ENCODE measurements at regions not wholly inside any gene's neighbourhood (a gene's known extent, or its start where the extent isn't known, plus 50 kb on each side); places are given as distances from the start of the nearest gene placed in this dataset.

GRCh38 chr11:23221366-23221765, 361.1 kb upstream of the CCDC179 start:
- Histone ChIP-seq H3K4me3 (ENCODE audit: low read depth, low read length) (no peak overlapping the region), H3K9me3 (no peaks in the 10 kb centered on the region), H3K27me3 (no peaks in the 10 kb centered on the region), H3K36me3 (no peaks in the 10 kb centered on the region), H3K4me1 (no peaks in the 10 kb centered on the region)
- no peak for DNase-seq
- TF ChIP-seq, protein P1, sequence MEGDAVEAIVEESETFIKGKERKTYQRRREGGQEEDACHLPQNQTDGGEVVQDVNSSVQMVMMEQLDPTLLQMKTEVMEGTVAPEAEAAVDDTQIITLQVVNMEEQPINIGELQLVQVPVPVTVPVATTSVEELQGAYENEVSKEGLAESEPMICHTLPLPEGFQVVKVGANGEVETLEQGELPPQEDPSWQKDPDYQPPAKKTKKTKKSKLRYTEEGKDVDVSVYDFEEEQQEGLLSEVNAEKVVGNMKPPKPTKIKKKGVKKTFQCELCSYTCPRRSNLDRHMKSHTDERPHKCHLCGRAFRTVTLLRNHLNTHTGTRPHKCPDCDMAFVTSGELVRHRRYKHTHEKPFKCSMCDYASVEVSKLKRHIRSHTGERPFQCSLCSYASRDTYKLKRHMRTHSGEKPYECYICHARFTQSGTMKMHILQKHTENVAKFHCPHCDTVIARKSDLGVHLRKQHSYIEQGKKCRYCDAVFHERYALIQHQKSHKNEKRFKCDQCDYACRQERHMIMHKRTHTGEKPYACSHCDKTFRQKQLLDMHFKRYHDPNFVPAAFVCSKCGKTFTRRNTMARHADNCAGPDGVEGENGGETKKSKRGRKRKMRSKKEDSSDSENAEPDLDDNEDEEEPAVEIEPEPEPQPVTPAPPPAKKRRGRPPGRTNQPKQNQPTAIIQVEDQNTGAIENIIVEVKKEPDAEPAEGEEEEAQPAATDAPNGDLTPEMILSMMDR (IDR thresholded peaks at IDR 0.05; ENCODE audit: low read depth, low read length): no peak

GRCh38 chr11:23226331-23227077, 366.2 kb upstream of the CCDC179 start:
- Histone ChIP-seq H3K4me3 (ENCODE audit: low read depth, low read length) (no peak overlapping the region), H3K4me1 (no peaks in the 10 kb centered on the region), H3K36me3 (no peaks in the 10 kb centered on the region), H3K9me3 (no peaks in the 10 kb centered on the region), H3K27me3 (no peaks in the 10 kb centered on the region)
- TF ChIP-seq, protein P1 (IDR thresholded peaks at IDR 0.05; ENCODE audit: low read depth, low read length): no peak
- no peak for DNase-seq

DNA sequence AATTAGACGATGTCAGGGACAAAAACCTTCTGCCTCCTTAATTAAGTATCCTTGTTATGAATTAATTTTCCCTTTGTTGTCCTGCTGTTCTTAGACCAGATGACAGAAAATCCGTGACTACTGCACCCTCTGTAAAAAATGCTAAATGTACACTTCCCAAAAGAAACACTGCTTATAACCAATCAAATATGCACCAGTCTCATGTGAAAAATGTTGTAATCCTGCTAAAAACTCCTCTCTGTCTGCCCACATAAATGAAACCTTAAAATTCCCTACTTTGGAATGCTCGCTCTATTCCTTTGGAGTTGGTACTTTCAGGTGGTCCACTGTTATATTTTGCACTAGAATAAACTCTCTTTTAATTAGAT, 366.8 kb upstream of the CCDC179 start:
- Histone ChIP-seq H3K27me3 (no peaks in the 10 kb centered on the region), H3K9me3 (no peaks in the 10 kb centered on the region), H3K36me3 (no peaks in the 10 kb centered on the region), H3K4me3 (ENCODE audit: low read depth, low read length) (no peak overlapping the region), H3K4me1 (no peaks in the 10 kb centered on the region)
- TF ChIP-seq, protein P1 (IDR thresholded peaks at IDR 0.05; ENCODE audit: low read depth, low read length): no peak
- no peak for DNase-seq

GRCh38 chr11:23232652-23233051, 372.4 kb upstream of the CCDC179 start:
- Histone ChIP-seq H3K9me3 (no peaks in the 10 kb centered on the region), H3K4me1 (no peaks in the 10 kb centered on the region), H3K4me3 (ENCODE audit: low read depth, low read length) (no peak overlapping the region), H3K36me3 (no peaks in the 10 kb centered on the region), H3K27me3 (no peaks in the 10 kb centered on the region)
- TF ChIP-seq, protein P1 (IDR thresholded peaks at IDR 0.05; ENCODE audit: low read depth, low read length): no peak
- no peak for DNase-seq

DNA sequence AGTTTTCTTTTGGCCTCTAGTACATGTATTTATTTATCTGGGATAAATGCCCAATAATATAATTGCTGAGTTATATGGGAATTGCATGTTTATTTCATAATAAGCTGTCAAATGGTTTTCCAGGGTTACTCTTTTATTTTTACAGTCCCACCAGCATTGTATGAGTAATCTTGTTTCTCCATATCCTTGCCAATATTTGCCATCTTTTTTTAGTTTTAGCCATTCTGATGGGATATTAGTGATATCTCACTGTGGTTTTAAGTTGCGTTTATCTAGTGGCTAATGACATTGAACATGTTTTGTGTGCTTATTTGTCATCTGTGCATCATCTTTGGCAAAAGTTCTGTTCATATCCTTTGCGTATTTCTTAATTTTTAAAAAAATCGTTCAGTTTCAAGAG, 372.8 kb upstream of the CCDC179 start:
- DNase-seq: no peak
- TF ChIP-seq, protein P1 (IDR thresholded peaks at IDR 0.05; ENCODE audit: low read depth, low read length): no peak

DNA sequence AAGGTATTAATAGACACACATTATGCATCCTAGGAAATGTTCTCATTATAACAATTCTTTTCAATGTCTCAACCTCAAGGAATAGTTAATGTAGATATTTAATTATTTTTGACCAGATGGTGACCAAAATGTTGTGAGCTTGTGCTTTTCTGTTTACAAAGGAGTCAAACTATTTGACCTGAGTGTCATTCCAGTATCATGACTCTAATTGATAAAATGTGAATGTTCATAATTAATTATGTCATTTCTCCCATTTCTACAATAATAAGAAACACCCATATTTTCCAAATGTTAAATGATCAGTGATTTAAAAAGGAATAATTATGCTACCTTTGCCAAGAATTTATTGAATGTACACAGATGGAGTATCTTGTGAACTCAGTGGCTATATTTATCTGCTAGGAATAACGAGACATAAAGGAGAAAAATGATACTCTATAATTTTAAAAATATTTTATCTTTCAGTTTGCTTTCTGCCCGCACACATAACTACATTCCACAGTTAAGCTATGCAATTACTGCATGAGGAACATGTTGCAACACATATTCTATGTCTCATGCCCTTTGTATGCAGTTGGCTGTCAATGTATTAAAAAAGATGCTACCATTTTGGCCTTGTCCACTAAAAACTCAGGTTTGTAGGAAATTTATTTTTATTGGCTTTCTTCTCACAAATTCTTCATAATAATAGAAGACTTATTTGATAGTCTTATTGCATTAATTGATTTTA, 376.7 kb upstream of the CCDC179 start:
- TF ChIP-seq, protein P1 (IDR thresholded peaks at IDR 0.05; ENCODE audit: low read depth, low read length): no peak
- no peaks in the 10 kb centered on the region for H3K4me1 ChIP-seq
- H3K27me3 ChIP-seq: no peaks in the 10 kb centered on the region
- DNase-seq: no peak
- H3K4me3 ChIP-seq (ENCODE audit: low read depth, low read length): no peak overlapping the region
- no peaks in the 10 kb centered on the region for H3K9me3 ChIP-seq
- H3K36me3 ChIP-seq: no peaks in the 10 kb centered on the region

More for the DNA sequence above, 372.8 kb upstream of the CCDC179 start:
- no peaks in the 10 kb centered on the region for H3K27me3 ChIP-seq
- no peaks in the 10 kb centered on the region for H3K36me3 ChIP-seq
- H3K9me3 ChIP-seq: no peaks in the 10 kb centered on the region
- no peak overlapping the region for H3K4me3 ChIP-seq (ENCODE audit: low read depth, low read length)
- H3K4me1 ChIP-seq: no peaks in the 10 kb centered on the region
